ENCODE measurements at regions not wholly inside any gene's neighbourhood (a gene's known extent, or its start where the extent isn't known, plus 50 kb on each side); places are given as distances from the start of the nearest gene placed in this dataset.

GRCh38 chr13:30025351-30025750 lies 174.9 kb upstream of the UBL3 start:
- TF ChIP-seq RCOR1 (IDR thresholded peaks at IDR 0.05; ENCODE audit: low read length) (no peak), SIN3A (IDR thresholded peaks at IDR 0.05; ENCODE audit: borderline replicate concordance, low read depth, low read length) (no peak), YY1 (IDR thresholded peaks at IDR 0.05; ENCODE audit: low read depth) (no peak), JUND (IDR thresholded peaks at IDR 0.05) (no peak), ZBTB33 (IDR thresholded peaks at IDR 0.05; ENCODE audit: borderline replicate concordance, low read depth) (no peak), RAD21 (IDR thresholded peaks at IDR 0.05; ENCODE audit: low read length) (no peak), NRF1 (IDR thresholded peaks at IDR 0.05; ENCODE audit: low read depth, low read length) (no peak), TEAD4 (IDR thresholded peaks at IDR 0.05; ENCODE audit: borderline replicate concordance, insufficient read depth) (no peak), EP300 (IDR thresholded peaks at IDR 0.05; ENCODE audit: borderline replicate concordance in 1 of 2, low read depth in 1 of 2, low read length in 1 of 2) (no peak), MEF2A (IDR thresholded peaks at IDR 0.05; ENCODE audit: borderline replicate concordance, low read depth) (no peak), TAF1 (IDR thresholded peaks at IDR 0.05; ENCODE audit: borderline replicate concordance, low read depth, low read length) (no peak), SMC3 (IDR thresholded peaks at IDR 0.05; ENCODE audit: low read depth, low read length) (no peak)
- TF ChIP-seq, protein P1, sequence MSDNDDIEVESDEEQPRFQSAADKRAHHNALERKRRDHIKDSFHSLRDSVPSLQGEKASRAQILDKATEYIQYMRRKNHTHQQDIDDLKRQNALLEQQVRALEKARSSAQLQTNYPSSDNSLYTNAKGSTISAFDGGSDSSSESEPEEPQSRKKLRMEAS (IDR thresholded peaks at IDR 0.05; ENCODE audit: low read depth): no peak

DNA sequence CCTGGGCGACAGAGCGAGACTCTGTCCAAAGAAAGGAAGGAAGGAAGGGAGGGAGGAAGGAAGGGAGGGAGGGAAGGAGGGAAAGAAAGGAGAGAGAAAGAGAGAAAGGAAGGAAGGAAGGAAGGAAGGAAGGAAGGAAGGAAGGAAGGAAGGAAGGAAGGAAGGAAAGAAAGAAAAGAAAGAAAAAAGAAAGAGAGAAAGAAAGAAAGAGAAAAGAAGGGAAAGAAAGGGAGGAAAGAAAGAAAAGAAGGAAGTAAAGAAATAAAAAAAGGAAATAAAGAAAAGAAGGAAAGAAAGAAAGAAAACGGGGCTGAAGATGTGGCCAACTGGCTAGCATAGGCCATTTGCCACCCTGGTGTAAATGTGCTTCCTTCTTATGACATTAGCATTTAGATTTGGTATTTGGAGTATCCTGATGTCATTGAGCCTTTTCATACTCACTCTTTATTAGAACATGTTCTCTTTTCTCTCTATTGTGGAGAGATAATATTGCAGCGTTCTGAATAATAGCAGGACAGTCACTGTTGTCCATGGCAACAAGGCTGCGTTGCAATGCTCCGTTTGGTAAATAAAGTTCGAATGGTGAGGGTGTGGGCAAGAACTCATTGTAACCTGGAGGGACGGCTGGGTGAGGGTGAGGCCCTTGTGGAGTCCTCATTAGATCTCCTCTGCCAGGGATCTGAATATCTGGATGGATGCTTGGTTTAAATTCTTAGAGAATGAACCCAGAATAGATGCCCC lies 173.9 kb upstream of the UBL3 start:
- Histone ChIP-seq H2AFZ (ENCODE audit: low read depth) (no peak overlapping the region), H3K4me3 (ENCODE audit: low read depth in 2 of 2, low read length in 1 of 2) (no peak overlapping the region), H3K4me1 (ENCODE audit: control insufficient read depth in 1 of 2, insufficient read depth in 2 of 2, low read depth in 1 of 2, low read length in 1 of 2) (peaks cover 4 to 30% of the 10 kb centered on the region in 2 experiments; a peak in 2 of 4 replicates), H3K27me3 (ENCODE audit: insufficient read depth) (no peaks in the 10 kb centered on the region), H3K36me3 (replicated peaks in 1 of 2; ENCODE audit: control insufficient read depth in 1 of 2, insufficient read depth in 2 of 2, low read length in 1 of 2) (no peaks in the 10 kb centered on the region), H3K79me2 (ENCODE audit: insufficient read depth) (no peaks in the 10 kb centered on the region), H3K9me2 (no peaks in the 10 kb centered on the region), H4K20me1 (ENCODE audit: insufficient read depth) (no peaks in the 10 kb centered on the region), H3K27ac (ENCODE audit: low read depth in 2 of 2, low read length in 1 of 2) (no peak overlapping the region), H3F3A (replicated peaks; ENCODE audit: insufficient read depth) (no peaks in the 10 kb centered on the region), H3K4me2 (no peak overlapping the region), H3K9ac (no peak overlapping the region), H3K9me3 (no peaks in the 10 kb centered on the region)
- no peak for TF ChIP-seq REST (IDR thresholded peaks at IDR 0.05; ENCODE audit: low read depth, low read length)
- ChIA-PET POLR2A (no interaction called here), CTCF (interaction anchor here (1.0 kb wide), 1 partner anchor 88 kb away, joined by 3 read pairs; no protein-coding TSS in a partner anchor)
- WGBS (ENCODE audit: low lambda C conversion rate): 72% methylated on average over 8 of the region's 8 CpGs
- no peak for DNase-seq

More at GRCh38 chr13:30025351-30025750, 174.9 kb upstream of the UBL3 start:
- no peaks in the 10 kb centered on the region for H3F3A ChIP-seq (replicated peaks; ENCODE audit: insufficient read depth)
- H2AFZ ChIP-seq (ENCODE audit: low read depth): no peak overlapping the region
- H3K9ac ChIP-seq: no peak overlapping the region
- H3K4me1 ChIP-seq (ENCODE audit: control insufficient read depth in 1 of 2, insufficient read depth in 2 of 2, low read depth in 1 of 2, low read length in 1 of 2): peaks cover 4 to 23% of the 10 kb centered on the region in 2 experiments; a peak in 2 of 4 replicates
- H3K9me2 ChIP-seq: no peaks in the 10 kb centered on the region
- no peak overlapping the region for H3K4me2 ChIP-seq
- H3K27me3 ChIP-seq (ENCODE audit: insufficient read depth): no peaks in the 10 kb centered on the region
- no peaks in the 10 kb centered on the region for H3K9me3 ChIP-seq
- no peaks in the 10 kb centered on the region for H3K36me3 ChIP-seq (replicated peaks in 1 of 2; ENCODE audit: control insufficient read depth in 1 of 2, insufficient read depth in 2 of 2, low read length in 1 of 2)
- ChIA-PET CTCF (interaction anchor here (1.4 kb wide), 1 partner anchor 9 kb away, joined by 4 read pairs; no protein-coding TSS in a partner anchor), POLR2A (no interaction called here)
- no peaks in the 10 kb centered on the region for H3K79me2 ChIP-seq (ENCODE audit: insufficient read depth)
- DNase-seq: no peak
- 59% methylated on average over 1 of the region's 1 CpG for WGBS (ENCODE audit: low lambda C conversion rate)
- no peaks in the 10 kb centered on the region for H4K20me1 ChIP-seq (ENCODE audit: insufficient read depth)
- no peak overlapping the region for H3K27ac ChIP-seq (ENCODE audit: low read depth in 2 of 2, low read length in 1 of 2)
- H3K4me3 ChIP-seq (ENCODE audit: low read depth in 2 of 2, low read length in 1 of 2): no peak overlapping the region

All from SK-N-SH (cell line).